Cardiac septum (tissue), 1 donor: ENCODE measurements at regions not wholly inside any gene's neighbourhood (a gene's known extent, or its start where the extent isn't known, plus 50 kb on each side); places are given as distances from the start of the nearest gene placed in this dataset.

Source experiments
- DNase-seq: peaks from one replicate; pipeline ENCODE4 v3.0.0-alpha.2; 2020; ENCODE audit warnings: low spot score
- intact Hi-C: fragments of 100-400 bp; cut with DNase I; formaldehyde crosslinking; loops from one replicate; pipeline ENCODE4 v1.14.0; 2022
- donor health status: DM: no; HTN: no; CAD: no.

GRCh38 chr9:89234205-89235067 lies 55.8 kb upstream of the SHC3 start:
- DNase-seq = no peak
- intact Hi-C loops = loop anchor here (10.0 kb wide), 1 partner anchor 60 kb away; the partner anchor contains the start of gene SHC3

GRCh38 chr9:89236955-89237573 lies 58.4 kb upstream of the SHC3 start:
- intact Hi-C loops = loop anchor here (10.0 kb wide), 1 partner anchor 62 kb away; the partner anchor contains the start of gene SHC3
- no peak for DNase-seq

GRCh38 chr9:89238424-89238823 lies 59.8 kb upstream of the SHC3 start:
- DNase-seq = no peak
- intact Hi-C loops = loop anchor here (10.0 kb wide), 1 partner anchor 64 kb away; the partner anchor contains the start of gene SHC3

- no peak for DNase-seq
- intact Hi-C loops = no loop called here
Measured at GRCh38 chr9:89243296-89244061, 64.9 kb upstream of the SHC3 start.

GRCh38 chr9:89246840-89247239 lies 64.2 kb upstream of the CKS2 start:
- DNase-seq = no peak
- intact Hi-C loops = no loop called here

- intact Hi-C loops = no loop called here
- DNase-seq = no peak
Measured at GRCh38 chr9:89247431-89248353, 63.3 kb upstream of the CKS2 start.

- intact Hi-C loops = no loop called here
- DNase-seq = no peak
Measured at GRCh38 chr9:89249001-89249400, 62.0 kb upstream of the CKS2 start.

- intact Hi-C loops = no loop called here
- no peak for DNase-seq
Measured at GRCh38 chr9:89252651-89253267, 58.2 kb upstream of the CKS2 start.

- no peak for DNase-seq
- intact Hi-C loops = no loop called here
Measured at GRCh38 chr9:89254058-89254772, 56.8 kb upstream of the CKS2 start.

- no peak for DNase-seq
- intact Hi-C loops = no loop called here
Measured at GRCh38 chr9:89254773-89255125, 56.2 kb upstream of the CKS2 start.

- intact Hi-C loops = no loop called here
- no peak for DNase-seq
Measured at GRCh38 chr9:89256225-89256624, 54.8 kb upstream of the CKS2 start.

- no peak for DNase-seq
Measured at GRCh38 chr9:89256642-89257041, 54.4 kb upstream of the CKS2 start.

GRCh38 chr9:89260525-89260924 lies 50.5 kb upstream of the CKS2 start:
- intact Hi-C loops = no loop called here
- no peak for DNase-seq

More at GRCh38 chr9:89256642-89257041, 54.4 kb upstream of the CKS2 start:
- intact Hi-C loops = no loop called here
